ENCODE measurements at regions not wholly inside any gene's neighbourhood (a gene's known extent, or its start where the extent isn't known, plus 50 kb on each side); places are given as distances from the start of the nearest gene placed in this dataset.
"Not testable (repeated sequence)": the region's sequence is repeated elsewhere in the genome, so short reads cannot be mapped to it uniquely, and the experiment has no call there.

DNA sequence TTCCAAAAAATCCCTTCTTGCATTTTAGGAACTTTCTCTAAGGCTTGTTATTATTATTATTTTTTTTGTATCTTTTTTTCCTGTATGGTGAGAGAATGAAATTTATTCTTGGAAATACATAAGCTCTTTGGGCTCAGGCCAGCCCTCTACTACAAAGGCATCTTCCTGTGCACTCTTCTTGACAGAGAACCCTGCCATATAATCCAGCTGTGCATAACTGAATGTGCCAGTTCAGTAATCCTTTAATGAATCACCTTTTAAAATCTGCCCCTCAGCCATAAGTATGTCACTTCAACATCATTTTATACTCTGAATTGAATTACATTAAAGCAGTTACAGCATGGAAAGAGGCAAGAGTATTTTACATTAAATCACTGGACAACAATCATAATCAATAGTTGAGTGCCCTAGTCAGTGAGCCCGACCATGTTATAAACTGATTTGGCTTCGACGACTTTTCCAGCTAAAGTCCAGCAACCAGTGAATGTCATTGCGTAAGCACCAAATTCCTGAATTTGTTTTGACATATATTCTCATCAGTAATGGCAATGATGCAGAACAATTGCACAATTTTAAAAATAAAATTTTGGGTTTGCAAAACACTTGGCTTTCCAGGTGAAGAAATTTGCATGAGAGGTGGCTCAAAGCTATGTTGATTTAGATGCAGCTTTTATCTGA, 59.2 kb upstream of the KCNK2 start:
- no peaks in the 10 kb centered on the region for H3K9me3 ChIP-seq
- no peak for ATAC-seq
- no peak overlapping the region for H3K27ac ChIP-seq
- no peaks in the 10 kb centered on the region for H3K36me3 ChIP-seq
- no peak for TF ChIP-seq CTCF (IDR thresholded peaks at IDR 0.05)
- no peak for DNase-seq
- no peaks in the 10 kb centered on the region for H3K27me3 ChIP-seq (ENCODE audit: low read depth)
- no peak overlapping the region for H3K4me3 ChIP-seq
- intact Hi-C loops (cut with DNase I), result no loop called here
- H3K4me1 ChIP-seq, result no peaks in the 10 kb centered on the region

- ATAC-seq (no peak), DNase-seq (no peak)
- no peak for TF ChIP-seq CTCF (IDR thresholded peaks at IDR 0.05)
- no peaks in the 10 kb centered on the region for H3K36me3 ChIP-seq
- H3K4me1 ChIP-seq, result no peaks in the 10 kb centered on the region
- intact Hi-C loops (cut with DNase I), result no loop called here
- H3K9me3 ChIP-seq, result no peaks in the 10 kb centered on the region
- H3K27ac ChIP-seq, result no peak overlapping the region
- H3K27me3 ChIP-seq (ENCODE audit: low read depth), result no peaks in the 10 kb centered on the region
- no peak overlapping the region for H3K4me3 ChIP-seq
Observed at GRCh38 chr1:215028954-215029353, 53.6 kb upstream of the KCNK2 start.

DNA sequence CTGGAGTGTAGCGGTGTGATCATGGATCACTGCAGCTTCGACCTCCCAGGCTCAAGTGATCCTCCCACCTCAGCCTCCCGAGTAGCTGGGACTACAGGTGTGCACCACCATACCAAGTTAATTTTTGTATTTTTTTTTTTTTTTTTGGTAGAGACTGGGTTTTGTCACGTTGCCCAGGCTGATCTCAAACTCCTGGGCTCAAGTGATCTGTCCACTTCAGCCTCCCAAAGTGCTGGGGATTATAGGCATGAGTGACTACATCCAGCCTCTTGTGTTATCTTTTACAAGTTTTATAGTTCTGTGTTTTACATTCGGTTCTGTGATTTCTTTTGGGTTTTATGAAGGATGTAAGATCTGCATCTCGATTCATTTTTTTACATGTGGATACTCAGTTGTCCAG, 52.0 kb upstream of the KCNK2 start:
- intact Hi-C loops (cut with DNase I); H3K4me3 ChIP-seq; H3K9me3 ChIP-seq; H3K27me3 ChIP-seq (ENCODE audit: low read depth); H3K27ac ChIP-seq; DNase-seq; H3K4me1 ChIP-seq; H3K36me3 ChIP-seq; ATAC-seq: not testable (repeated sequence)

DNA sequence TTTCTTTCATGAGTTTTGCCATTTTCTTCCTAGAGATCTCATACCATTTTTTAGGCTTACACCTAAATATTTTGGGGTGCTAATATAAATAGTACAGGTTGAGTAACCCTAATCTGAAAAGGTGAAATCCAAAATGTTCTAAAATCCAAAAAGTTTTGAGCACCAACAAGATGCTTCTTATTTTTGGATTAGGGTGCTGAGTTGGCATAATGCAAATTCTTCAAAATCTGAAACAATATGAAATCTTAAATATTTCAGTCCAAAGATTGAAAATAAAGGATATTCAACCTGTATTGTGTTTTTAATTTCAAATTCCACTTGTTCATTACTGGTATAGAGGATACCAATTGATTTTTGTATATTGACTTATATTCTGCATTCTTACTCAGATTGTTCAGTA, 51.1 kb upstream of the KCNK2 start:
- Histone ChIP-seq H3K4me3 (no peak overlapping the region), H3K4me1 (no peaks in the 10 kb centered on the region), H3K27me3 (ENCODE audit: low read depth) (no peaks in the 10 kb centered on the region), H3K36me3 (no peaks in the 10 kb centered on the region), H3K9me3 (no peaks in the 10 kb centered on the region), H3K27ac (no peak overlapping the region)
- DNase-seq (no peak), ATAC-seq (no peak)
- intact Hi-C loops (cut with DNase I), result no loop called here
- no peak for TF ChIP-seq CTCF (IDR thresholded peaks at IDR 0.05)
